SK-N-SH treated with all-trans-retinoic acid at 6 μM for 48 hours (cell line): ENCODE measurements at regions not wholly inside any gene's neighbourhood (a gene's known extent, or its start where the extent isn't known, plus 50 kb on each side); places are given as distances from the start of the nearest gene placed in this dataset.

Experiments
- BACH2 ChIP-seq: fragments of 250-450 bp; sonication (Bioruptor Pico); IDR thresholded peaks from 2 replicates; pipeline ENCODE4 v1.9.0; 2021; ENCODE audit warnings: mild to moderate bottlenecking, borderline replicate concordance
- CREB5 ChIP-seq: fragments of 250-450 bp; sonication (Bioruptor Pico); IDR thresholded peaks from 2 replicates; pipeline ENCODE4 v1.5.1; 2020; ENCODE audit warnings: low read depth, mild to moderate bottlenecking, moderate library complexity
- ZFP3 ChIP-seq: fragments of 250-450 bp; sonication (Bioruptor Pico); IDR thresholded peaks from 2 replicates; pipeline ENCODE4 v1.5.0; 2020; ENCODE audit warnings: mild to moderate bottlenecking, moderate library complexity
- ZNF70 ChIP-seq: fragments of 450-650 bp; formaldehyde crosslinking; IDR thresholded peaks from 2 replicates; pipeline ENCODE4 v1.5.0; 2020; ENCODE audit warnings: mild to moderate bottlenecking, moderate library complexity

- no peak for TF ChIP-seq ZNF70 (CRISPR knock-in tag)
- no peak for TF ChIP-seq BACH2 (CRISPR knock-in tag)
- TF ChIP-seq CREB5 (CRISPR knock-in tag), result no peak
- TF ChIP-seq ZFP3 (CRISPR knock-in tag), result no peak
Observed at GRCh38 chr6:84581494-84582259, 182.7 kb downstream of the TBX18 start.
